ENCODE measurements at regions not wholly inside any gene's neighbourhood (a gene's known extent, or its start where the extent isn't known, plus 50 kb on each side); places are given as distances from the start of the nearest gene placed in this dataset.
A peak's percentile ranks its signal among the peaks of the same experiment; 100 is the strongest.

- TF ChIP-seq CTCF (IDR thresholded peaks at IDR 0.05; ENCODE audit: unreplicated experiment in 3 of 3): no peak
- H3K4me3 Mint-ChIP-seq: no peak overlapping the region
- H3K36me3 Mint-ChIP-seq (ENCODE audit: low read depth): no peaks in the 10 kb centered on the region
- peaks cover 20% of the 10 kb centered on the region for H3K4me1 Mint-ChIP-seq
- peaks cover 3% of the 10 kb centered on the region for H3K27me3 Mint-ChIP-seq (ENCODE audit: low read depth)
- H3K9me3 Mint-ChIP-seq: no peaks in the 10 kb centered on the region
- H3K27ac Mint-ChIP-seq: peak overlapping the region in 2 of 3 experiments; percentile 81 to 90
Observed at GRCh38 chr4:17258106-17258505, 253.8 kb downstream of the QDPR start.

GRCh38 chr4:17252131-17252530, 259.8 kb downstream of the QDPR start:
- no peak overlapping the region for H3K4me3 Mint-ChIP-seq
- no peaks in the 10 kb centered on the region for H3K36me3 Mint-ChIP-seq (ENCODE audit: low read depth)
- TF ChIP-seq CTCF (IDR thresholded peaks at IDR 0.05; ENCODE audit: unreplicated experiment in 3 of 3): no peak
- H3K9me3 Mint-ChIP-seq: no peaks in the 10 kb centered on the region
- H3K27me3 Mint-ChIP-seq (ENCODE audit: low read depth): peaks cover 3% of the 10 kb centered on the region
- H3K27ac Mint-ChIP-seq: no peak overlapping the region
- H3K4me1 Mint-ChIP-seq: peaks cover 26% of the 10 kb centered on the region

- Mint-ChIP-seq H3K4me3 (no peak overlapping the region), H3K9me3 (no peaks in the 10 kb centered on the region), H3K36me3 (ENCODE audit: low read depth) (no peaks in the 10 kb centered on the region), H3K4me1 (peaks cover 32% of the 10 kb centered on the region), H3K27me3 (ENCODE audit: low read depth) (peaks cover 2% of the 10 kb centered on the region), H3K27ac (peak overlapping the region; percentile 3 to 67 (median 16))
- TF ChIP-seq CTCF (IDR thresholded peaks at IDR 0.05; ENCODE audit: unreplicated experiment in 3 of 3): no peak
Observed at GRCh38 chr4:17251101-17251500, 260.8 kb downstream of the QDPR start.

GRCh38 chr4:17250591-17250990, 261.3 kb downstream of the QDPR start:
- TF ChIP-seq CTCF (IDR thresholded peaks at IDR 0.05; ENCODE audit: unreplicated experiment in 3 of 3): no peak
- Mint-ChIP-seq H3K27me3 (ENCODE audit: low read depth) (no peaks in the 10 kb centered on the region), H3K36me3 (ENCODE audit: low read depth) (no peaks in the 10 kb centered on the region), H3K9me3 (no peaks in the 10 kb centered on the region), H3K4me1 (peaks cover 32% of the 10 kb centered on the region), H3K27ac (peak overlapping the region; percentile 16 to 67 (median 39)), H3K4me3 (no peak overlapping the region)

GRCh38 chr4:17246656-17247055, 265.2 kb downstream of the QDPR start:
- H3K4me3 Mint-ChIP-seq: no peak overlapping the region
- H3K27ac Mint-ChIP-seq: peak overlapping the region in 2 of 3 experiments; percentile 1 to 16
- H3K9me3 Mint-ChIP-seq: no peaks in the 10 kb centered on the region
- TF ChIP-seq CTCF (IDR thresholded peaks at IDR 0.05; ENCODE audit: unreplicated experiment in 3 of 3): no peak
- no peaks in the 10 kb centered on the region for H3K36me3 Mint-ChIP-seq (ENCODE audit: low read depth)
- H3K27me3 Mint-ChIP-seq (ENCODE audit: low read depth): no peaks in the 10 kb centered on the region
- H3K4me1 Mint-ChIP-seq: peaks cover 32% of the 10 kb centered on the region

- H3K4me1 Mint-ChIP-seq: peaks cover 28% of the 10 kb centered on the region
- no peaks in the 10 kb centered on the region for H3K9me3 Mint-ChIP-seq
- H3K4me3 Mint-ChIP-seq: no peak overlapping the region
- H3K27ac Mint-ChIP-seq: no peak overlapping the region
- no peak for TF ChIP-seq CTCF (IDR thresholded peaks at IDR 0.05; ENCODE audit: unreplicated experiment in 3 of 3)
- H3K27me3 Mint-ChIP-seq (ENCODE audit: low read depth): no peaks in the 10 kb centered on the region
- H3K36me3 Mint-ChIP-seq (ENCODE audit: low read depth): no peaks in the 10 kb centered on the region
Observed at GRCh38 chr4:17241835-17242234, 270.1 kb downstream of the QDPR start.

All from nephron (organoid).